ENCODE measurements at regions not wholly inside any gene's neighbourhood (a gene's known extent, or its start where the extent isn't known, plus 50 kb on each side); places are given as distances from the start of the nearest gene placed in this dataset.
A peak's percentile ranks its signal among the peaks of the same experiment; 100 is the strongest.

DNA sequence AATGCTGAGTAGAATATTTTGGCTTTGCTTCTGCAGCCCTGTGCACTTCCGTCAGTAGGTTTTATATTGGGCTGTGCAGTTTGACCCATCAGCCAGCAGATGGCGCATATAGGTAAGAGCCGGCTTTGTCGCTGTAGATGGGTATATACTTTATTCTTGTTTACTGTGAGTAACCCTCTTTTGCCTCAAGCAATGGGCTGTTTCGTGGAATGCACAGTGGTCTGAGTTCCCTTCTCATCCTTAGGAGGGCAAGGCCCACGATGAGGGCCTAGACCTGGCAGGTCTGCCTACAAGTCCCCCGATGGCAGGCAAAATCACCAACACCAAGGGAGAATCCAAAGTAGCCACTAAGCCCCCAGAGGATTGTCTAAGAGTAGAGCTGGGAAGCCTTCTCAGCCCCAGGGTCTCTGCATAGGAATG is 1002.9 kb upstream of the KCND2 start:
- TF ChIP-seq, protein P1, sequence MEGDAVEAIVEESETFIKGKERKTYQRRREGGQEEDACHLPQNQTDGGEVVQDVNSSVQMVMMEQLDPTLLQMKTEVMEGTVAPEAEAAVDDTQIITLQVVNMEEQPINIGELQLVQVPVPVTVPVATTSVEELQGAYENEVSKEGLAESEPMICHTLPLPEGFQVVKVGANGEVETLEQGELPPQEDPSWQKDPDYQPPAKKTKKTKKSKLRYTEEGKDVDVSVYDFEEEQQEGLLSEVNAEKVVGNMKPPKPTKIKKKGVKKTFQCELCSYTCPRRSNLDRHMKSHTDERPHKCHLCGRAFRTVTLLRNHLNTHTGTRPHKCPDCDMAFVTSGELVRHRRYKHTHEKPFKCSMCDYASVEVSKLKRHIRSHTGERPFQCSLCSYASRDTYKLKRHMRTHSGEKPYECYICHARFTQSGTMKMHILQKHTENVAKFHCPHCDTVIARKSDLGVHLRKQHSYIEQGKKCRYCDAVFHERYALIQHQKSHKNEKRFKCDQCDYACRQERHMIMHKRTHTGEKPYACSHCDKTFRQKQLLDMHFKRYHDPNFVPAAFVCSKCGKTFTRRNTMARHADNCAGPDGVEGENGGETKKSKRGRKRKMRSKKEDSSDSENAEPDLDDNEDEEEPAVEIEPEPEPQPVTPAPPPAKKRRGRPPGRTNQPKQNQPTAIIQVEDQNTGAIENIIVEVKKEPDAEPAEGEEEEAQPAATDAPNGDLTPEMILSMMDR (IDR thresholded peaks at IDR 0.05): peak; percentile 49 to 73 (median 53)
- no peak for TF ChIP-seq POLR2A (IDR thresholded peaks at IDR 0.05)
